ENCODE measurements at regions not wholly inside any gene's neighbourhood (a gene's known extent, or its start where the extent isn't known, plus 50 kb on each side); places are given as distances from the start of the nearest gene placed in this dataset.

- TF ChIP-seq, protein P1, sequence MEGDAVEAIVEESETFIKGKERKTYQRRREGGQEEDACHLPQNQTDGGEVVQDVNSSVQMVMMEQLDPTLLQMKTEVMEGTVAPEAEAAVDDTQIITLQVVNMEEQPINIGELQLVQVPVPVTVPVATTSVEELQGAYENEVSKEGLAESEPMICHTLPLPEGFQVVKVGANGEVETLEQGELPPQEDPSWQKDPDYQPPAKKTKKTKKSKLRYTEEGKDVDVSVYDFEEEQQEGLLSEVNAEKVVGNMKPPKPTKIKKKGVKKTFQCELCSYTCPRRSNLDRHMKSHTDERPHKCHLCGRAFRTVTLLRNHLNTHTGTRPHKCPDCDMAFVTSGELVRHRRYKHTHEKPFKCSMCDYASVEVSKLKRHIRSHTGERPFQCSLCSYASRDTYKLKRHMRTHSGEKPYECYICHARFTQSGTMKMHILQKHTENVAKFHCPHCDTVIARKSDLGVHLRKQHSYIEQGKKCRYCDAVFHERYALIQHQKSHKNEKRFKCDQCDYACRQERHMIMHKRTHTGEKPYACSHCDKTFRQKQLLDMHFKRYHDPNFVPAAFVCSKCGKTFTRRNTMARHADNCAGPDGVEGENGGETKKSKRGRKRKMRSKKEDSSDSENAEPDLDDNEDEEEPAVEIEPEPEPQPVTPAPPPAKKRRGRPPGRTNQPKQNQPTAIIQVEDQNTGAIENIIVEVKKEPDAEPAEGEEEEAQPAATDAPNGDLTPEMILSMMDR (IDR thresholded peaks at IDR 0.05; ENCODE audit: control extremely low read depth, extremely low read depth) = no peak
Observed at GRCh38 chr3:157669416-157669815, 166.2 kb upstream of the VEPH1 start.

DNA sequence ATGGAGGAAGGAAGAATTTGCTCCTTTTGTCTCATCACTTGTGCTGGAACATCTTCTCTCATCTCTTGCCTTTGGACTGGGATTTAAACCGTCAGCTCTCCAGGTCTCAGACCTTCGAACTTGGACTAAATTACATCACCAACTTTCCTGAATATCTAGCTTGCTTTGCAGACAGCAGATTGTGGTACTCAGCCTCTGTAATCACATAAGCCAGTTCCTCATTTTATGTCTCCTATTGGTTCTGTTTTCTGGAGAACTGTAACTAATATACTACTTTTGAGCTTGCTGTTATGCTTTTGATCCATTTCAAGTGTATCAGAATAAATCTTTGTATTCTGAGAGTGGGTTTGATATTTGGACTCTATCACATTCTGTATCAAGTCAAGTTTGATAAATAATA is 164.3 kb upstream of the VEPH1 start:
- H3K9ac ChIP-seq (ENCODE audit: insufficient read depth in 1 of 2, low read length in 2 of 2) = no peak overlapping the region
- DNase-seq = no peak

More at GRCh38 chr3:157669416-157669815, 166.2 kb upstream of the VEPH1 start:
- Histone ChIP-seq H3K9ac (ENCODE audit: insufficient read depth in 1 of 2, low read length in 2 of 2) (no peak overlapping the region), H3K27me3 (ENCODE audit: control insufficient read depth in 3 of 3, insufficient read depth in 3 of 3, low read length in 2 of 3) (no peaks in the 10 kb centered on the region), H3K36me3 (ENCODE audit: control insufficient read depth in 4 of 4, insufficient read depth in 4 of 4, low read length in 4 of 4) (no peaks in the 10 kb centered on the region), H3K27ac (ENCODE audit: low read depth in 1 of 2, low read length in 1 of 2) (no peak overlapping the region), H3K4me3 (no peak overlapping the region), H3K4me1 (ENCODE audit: control insufficient read depth in 5 of 5, insufficient read depth in 5 of 5, low read length in 5 of 5) (no peaks in the 10 kb centered on the region), H3K9me3 (ENCODE audit: control insufficient read depth in 4 of 4, insufficient read depth in 3 of 4, low read length in 3 of 4) (peaks cover 0 to 3% (median 0%) of the 10 kb centered on the region in 4 donors)
- ATAC-seq (ENCODE audit: insufficient read depth, low FRiP score) (no peak), DNase-seq (no peak)
- 31 to 58% methylated on average over 1 of the region's 1 CpG for WGBS, 2 donors

DNA sequence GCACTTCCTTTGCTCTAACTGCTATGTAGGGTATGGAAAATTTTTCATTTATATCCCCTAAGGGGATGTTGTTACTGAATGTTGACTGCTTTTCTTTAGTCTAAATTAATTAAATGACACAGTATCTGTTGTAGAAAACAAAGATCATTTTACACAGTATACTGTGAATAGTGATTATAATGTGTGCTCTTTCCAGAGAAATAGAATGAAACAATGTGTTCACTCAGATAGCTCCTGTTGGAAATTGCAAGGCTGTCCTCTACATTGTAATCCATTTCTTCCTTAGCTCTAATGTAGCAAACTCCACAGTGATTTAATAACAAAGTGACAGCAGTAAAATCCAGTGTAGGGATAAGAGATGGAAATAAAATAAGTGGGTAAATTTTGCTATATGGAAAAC is 159.0 kb upstream of the VEPH1 start:
- Histone ChIP-seq H3K27me3 (ENCODE audit: control insufficient read depth in 3 of 3, insufficient read depth in 3 of 3, low read length in 2 of 3) (no peaks in the 10 kb centered on the region), H3K9me3 (ENCODE audit: control insufficient read depth in 4 of 4, insufficient read depth in 3 of 4, low read length in 3 of 4) (no peaks in the 10 kb centered on the region), H3K4me1 (ENCODE audit: control insufficient read depth in 5 of 5, insufficient read depth in 5 of 5, low read length in 5 of 5) (no peaks in the 10 kb centered on the region), H3K36me3 (ENCODE audit: control insufficient read depth in 4 of 4, insufficient read depth in 4 of 4, low read length in 4 of 4) (no peaks in the 10 kb centered on the region), H3K4me3 (no peak overlapping the region), H3K27ac (ENCODE audit: low read depth in 1 of 2, low read length in 1 of 2) (no peak overlapping the region), H3K9ac (ENCODE audit: insufficient read depth in 1 of 2, low read length in 2 of 2) (no peak overlapping the region)
- TF ChIP-seq, protein P1 (IDR thresholded peaks at IDR 0.05; ENCODE audit: control extremely low read depth, extremely low read depth) = no peak
- no peak for DNase-seq
- no peak for ATAC-seq (ENCODE audit: insufficient read depth, low FRiP score)

More for the DNA sequence above, 164.3 kb upstream of the VEPH1 start:
- TF ChIP-seq, protein P1 (IDR thresholded peaks at IDR 0.05; ENCODE audit: control extremely low read depth, extremely low read depth) = no peak
- Histone ChIP-seq H3K27ac (ENCODE audit: low read depth in 1 of 2, low read length in 1 of 2) (no peak overlapping the region), H3K4me1 (ENCODE audit: control insufficient read depth in 5 of 5, insufficient read depth in 5 of 5, low read length in 5 of 5) (no peaks in the 10 kb centered on the region), H3K27me3 (ENCODE audit: control insufficient read depth in 3 of 3, insufficient read depth in 3 of 3, low read length in 2 of 3) (no peaks in the 10 kb centered on the region), H3K9me3 (ENCODE audit: control insufficient read depth in 4 of 4, insufficient read depth in 3 of 4, low read length in 3 of 4) (peaks cover 0 to 3% (median 0%) of the 10 kb centered on the region in 4 donors), H3K36me3 (ENCODE audit: control insufficient read depth in 4 of 4, insufficient read depth in 4 of 4, low read length in 4 of 4) (no peaks in the 10 kb centered on the region), H3K4me3 (no peak overlapping the region)
- WGBS, 2 donors = 50 to 70% methylated on average over 2 of the region's 2 CpGs
- ATAC-seq (ENCODE audit: insufficient read depth, low FRiP score) = no peak

- Histone ChIP-seq H3K4me1 (ENCODE audit: control insufficient read depth in 5 of 5, insufficient read depth in 5 of 5, low read length in 5 of 5) (no peaks in the 10 kb centered on the region), H3K27ac (ENCODE audit: low read depth in 1 of 2, low read length in 1 of 2) (no peak overlapping the region), H3K9me3 (ENCODE audit: control insufficient read depth in 4 of 4, insufficient read depth in 3 of 4, low read length in 3 of 4) (no peaks in the 10 kb centered on the region), H3K27me3 (ENCODE audit: control insufficient read depth in 3 of 3, insufficient read depth in 3 of 3, low read length in 2 of 3) (no peaks in the 10 kb centered on the region), H3K36me3 (ENCODE audit: control insufficient read depth in 4 of 4, insufficient read depth in 4 of 4, low read length in 4 of 4) (no peaks in the 10 kb centered on the region), H3K9ac (ENCODE audit: insufficient read depth in 1 of 2, low read length in 2 of 2) (no peak overlapping the region), H3K4me3 (no peak overlapping the region)
- ATAC-seq (ENCODE audit: insufficient read depth, low FRiP score) (no peak), DNase-seq (no peak)
- TF ChIP-seq, protein P1 (IDR thresholded peaks at IDR 0.05; ENCODE audit: control extremely low read depth, extremely low read depth) = no peak
Observed at GRCh38 chr3:157660847-157661246, 157.6 kb upstream of the VEPH1 start.

All from lung (tissue), 11 donors.